ENCODE measurements at regions not wholly inside any gene's neighbourhood (a gene's known extent, or its start where the extent isn't known, plus 50 kb on each side); places are given as distances from the start of the nearest gene placed in this dataset.

GRCh38 chr9:73527521-73527920, 375.9 kb downstream of the ANXA1 start:
- H3K4me3 Mint-ChIP-seq, result no peak overlapping the region
- no peak overlapping the region for H2AFZ ChIP-seq (ENCODE audit: insufficient read depth, low read depth, low read length, poor library complexity, severe bottlenecking)
- intact Hi-C loops (cut with micrococcal nuclease), result no loop called here
- peaks cover 0 to 4% (median 2%) of the 10 kb centered on the region in 7 donors for H3K9me3 Mint-ChIP-seq
- H4K20me1 ChIP-seq (ENCODE audit: insufficient read depth, low read length), result no peaks in the 10 kb centered on the region
- WGBS (ENCODE audit: insufficient coverage), result 80% methylated on average over 1 of the region's 1 CpG
- H3K9ac ChIP-seq (ENCODE audit: insufficient read depth, low read length, poor library complexity, severe bottlenecking), result no peak overlapping the region
- no peaks in the 10 kb centered on the region for H3K9me3 ChIP-seq (replicated peaks in 1 of 2; ENCODE audit: control insufficient read depth in 1 of 2, insufficient read depth in 1 of 2, low read length in 2 of 2)
- H3K4me1 ChIP-seq (ENCODE audit: control insufficient read depth in 1 of 2, insufficient read depth in 2 of 2, low read length in 2 of 2), result no peaks in the 10 kb centered on the region
- no peaks in the 10 kb centered on the region for H3K27me3 Mint-ChIP-seq (ENCODE audit: low read depth in 3 of 3)
- H3K36me3 Mint-ChIP-seq, result no peaks in the 10 kb centered on the region
- H3K79me2 ChIP-seq (ENCODE audit: insufficient read depth, low read length), result no peaks in the 10 kb centered on the region
- no peaks in the 10 kb centered on the region for H3K4me1 Mint-ChIP-seq
- no peak overlapping the region for H3K4me2 ChIP-seq (replicated peaks; ENCODE audit: extremely low read depth, low read length, poor library complexity, severe bottlenecking)
- H3K27me3 ChIP-seq (ENCODE audit: control insufficient read depth in 2 of 2, insufficient read depth in 2 of 2, low read length in 2 of 2), result no peaks in the 10 kb centered on the region
- DNase-seq, result no peak
- no peaks in the 10 kb centered on the region for H3K36me3 ChIP-seq (replicated peaks in 1 of 2; ENCODE audit: control insufficient read depth in 1 of 2, insufficient read depth in 2 of 2, low read length in 2 of 2)
- H3K4me3 ChIP-seq (replicated peaks in 1 of 3; ENCODE audit: low read depth in 2 of 3, low read length in 3 of 3), result no peak overlapping the region
- no peak overlapping the region for H3K27ac ChIP-seq (ENCODE audit: low read depth in 1 of 2, low read length in 2 of 2)
- H3K27ac Mint-ChIP-seq, result no peak overlapping the region
- TF ChIP-seq CTCF (IDR thresholded peaks at IDR 0.05), result no peak

GRCh38 chr9:73528926-73529325, 377.3 kb downstream of the ANXA1 start:
- Mint-ChIP-seq H3K4me1 (no peaks in the 10 kb centered on the region), H3K27ac (no peak overlapping the region), H3K36me3 (no peaks in the 10 kb centered on the region), H3K9me3 (peaks cover 0 to 7% (median 0%) of the 10 kb centered on the region in 7 donors), H3K27me3 (ENCODE audit: low read depth in 3 of 3) (no peaks in the 10 kb centered on the region), H3K4me3 (no peak overlapping the region)
- no peak for TF ChIP-seq CTCF (IDR thresholded peaks at IDR 0.05)
- H2AFZ ChIP-seq (ENCODE audit: insufficient read depth, low read depth, low read length, poor library complexity, severe bottlenecking), result no peak overlapping the region
- no peaks in the 10 kb centered on the region for H4K20me1 ChIP-seq (ENCODE audit: insufficient read depth, low read length)
- H3K4me2 ChIP-seq (replicated peaks; ENCODE audit: extremely low read depth, low read length, poor library complexity, severe bottlenecking), result no peak overlapping the region
- no peak for DNase-seq
- intact Hi-C loops (cut with micrococcal nuclease), result no loop called here
- H3K27ac ChIP-seq (ENCODE audit: low read depth in 1 of 2, low read length in 2 of 2), result no peak overlapping the region
- no peaks in the 10 kb centered on the region for H3K9me3 ChIP-seq (replicated peaks in 1 of 2; ENCODE audit: control insufficient read depth in 1 of 2, insufficient read depth in 1 of 2, low read length in 2 of 2)
- no CpG with 5 or more reads among the region's 4 CpGs for WGBS (ENCODE audit: insufficient coverage)
- H3K9ac ChIP-seq (ENCODE audit: insufficient read depth, low read length, poor library complexity, severe bottlenecking), result no peak overlapping the region
- no peaks in the 10 kb centered on the region for H3K4me1 ChIP-seq (ENCODE audit: control insufficient read depth in 1 of 2, insufficient read depth in 2 of 2, low read length in 2 of 2)
- H3K79me2 ChIP-seq (ENCODE audit: insufficient read depth, low read length), result no peaks in the 10 kb centered on the region
- no peak overlapping the region for H3K4me3 ChIP-seq (replicated peaks in 1 of 3; ENCODE audit: low read depth in 2 of 3, low read length in 3 of 3)
- no peaks in the 10 kb centered on the region for H3K27me3 ChIP-seq (ENCODE audit: control insufficient read depth in 2 of 2, insufficient read depth in 2 of 2, low read length in 2 of 2)
- H3K36me3 ChIP-seq (replicated peaks in 1 of 2; ENCODE audit: control insufficient read depth in 1 of 2, insufficient read depth in 2 of 2, low read length in 2 of 2), result no peaks in the 10 kb centered on the region

All from CD14-positive monocyte (primary cell).